Kidney (tissue), 13 donors: ENCODE measurements at regions not wholly inside any gene's neighbourhood (a gene's known extent, or its start where the extent isn't known, plus 50 kb on each side); places are given as distances from the start of the nearest gene placed in this dataset.

Source experiments
- DNase-seq, 5 donors: peaks; one replicate each; pipeline ENCODE4 v3.0.0-alpha.2; 2013 to 2020
- FAIRE-seq: peaks from 2 replicates; lab custom pipeline; 2012; peaks lifted over from hg19 to GRCh38; lab: Jason Lieb, UNC
- H3K27ac ChIP-seq, 2 donors: one replicate each; pipeline ENCODE4 v1.7.0; 2013; ENCODE audit warnings: low read depth in 2 of 2, low read length in 2 of 2, inconsistent platforms in 1 of 2
- H3K27me3 ChIP-seq: one replicate; pipeline ENCODE4 v1.7.1; 2013; ENCODE audit warnings: low read length, inconsistent platforms; ENCODE audit not compliant: control insufficient read depth, insufficient read depth
- H3K36me3 ChIP-seq, 3 donors: one replicate each; pipeline versions ENCODE4 v1.7.0 to v1.7.1; 2013; ENCODE audit warnings: low read length in 3 of 3, control low read depth in 1 of 3, inconsistent platforms in 1 of 3; ENCODE audit not compliant: insufficient read depth in 3 of 3, control insufficient read depth in 2 of 3
- H3K4me1 ChIP-seq, 3 donors: one replicate each; pipeline versions ENCODE4 v1.7.0 to v1.7.1; 2013; ENCODE audit warnings: low read length in 3 of 3, inconsistent platforms in 1 of 3, low read depth in 1 of 3; ENCODE audit not compliant: control insufficient read depth in 2 of 3, insufficient read depth in 2 of 3
- H3K4me3 ChIP-seq, 3 donors: one replicate each; pipeline versions ENCODE4 v1.7.0 to v1.8.1; 2013; ENCODE audit warnings: low read length in 3 of 3, control low read depth in 1 of 3, inconsistent platforms in 1 of 3
- H3K9ac ChIP-seq, 3 donors: one replicate each; pipeline versions ENCODE4 v1.7.0 to v1.7.1; 2013; ENCODE audit warnings: low read length in 3 of 3, control low read depth in 1 of 3, inconsistent platforms in 1 of 3
- H3K9me3 ChIP-seq, 3 donors: one replicate each; pipeline versions ENCODE4 v1.7.0 to v1.7.1; 2013; ENCODE audit warnings: low read length in 3 of 3, control low read depth in 1 of 3, inconsistent platforms in 1 of 3; ENCODE audit not compliant: control insufficient read depth in 2 of 3, insufficient read depth in 1 of 3
- CTCF ChIP-seq: IDR thresholded peaks from 3 replicates; pipeline ENCODE4 v1.5.1; 2012; ENCODE audit warnings: mild to moderate bottlenecking, moderate library complexity, borderline replicate concordance; ENCODE audit not compliant: insufficient read depth; ENCODE audit errors: extremely low read depth
- intact Hi-C: fragments of 100-400 bp; cut with DNase I; formaldehyde crosslinking; loops from one replicate; pipeline ENCODE4 v1.11.1; 2022
- donor health status: control.
- donor health status: control.
- donor health status: control.
- donor health status: control.
- donor health status: control.
- donor health status: DM: yes; HTN: yes; CAD: no.
- donor health status: Normal renal cell carcinoma (clear cell type).

GRCh38 chr10:63899673-63900300 is 378.6 kb downstream of the REEP3 start:
- TF ChIP-seq CTCF, result no peak
- no peak for FAIRE-seq
- no peaks in the 10 kb centered on the region for H3K4me1 ChIP-seq

GRCh38 chr10:63901228-63901627 is 380.0 kb downstream of the REEP3 start:
- no peaks in the 10 kb centered on the region for H3K36me3 ChIP-seq
- no peak for TF ChIP-seq CTCF
- H3K9me3 ChIP-seq, result no peaks in the 10 kb centered on the region
- H3K27ac ChIP-seq, result no peak overlapping the region
- H3K4me1 ChIP-seq, result no peaks in the 10 kb centered on the region
- FAIRE-seq (no peak), DNase-seq (no peak)
- intact Hi-C loops, result no loop called here
- no peaks in the 10 kb centered on the region for H3K27me3 ChIP-seq
- H3K9ac ChIP-seq, result no peak overlapping the region
- H3K4me3 ChIP-seq, result no peak overlapping the region

More at GRCh38 chr10:63899673-63900300, 378.6 kb downstream of the REEP3 start:
- H3K27ac ChIP-seq, result no peak overlapping the region
- DNase-seq, result no peak
- no peak overlapping the region for H3K9ac ChIP-seq
- H3K4me3 ChIP-seq, result no peak overlapping the region
- intact Hi-C loops, result no loop called here
- no peaks in the 10 kb centered on the region for H3K36me3 ChIP-seq
- no peaks in the 10 kb centered on the region for H3K9me3 ChIP-seq
- no peaks in the 10 kb centered on the region for H3K27me3 ChIP-seq

- Histone ChIP-seq H3K9ac (no peak overlapping the region), H3K4me3 (no peak overlapping the region), H3K9me3 (no peaks in the 10 kb centered on the region), H3K27ac (no peak overlapping the region), H3K27me3 (no peaks in the 10 kb centered on the region), H3K4me1 (no peaks in the 10 kb centered on the region), H3K36me3 (no peaks in the 10 kb centered on the region)
- intact Hi-C loops, result no loop called here
- TF ChIP-seq CTCF, result no peak
- FAIRE-seq (no peak), DNase-seq (peak in 2 of 5 donors; percentile 12 to 28)
Observed at GRCh38 chr10:63901881-63902280, 380.7 kb downstream of the REEP3 start.

- no peak overlapping the region for H3K27ac ChIP-seq
- no peak overlapping the region for H3K4me3 ChIP-seq
- H3K4me1 ChIP-seq, result no peaks in the 10 kb centered on the region
- no peaks in the 10 kb centered on the region for H3K36me3 ChIP-seq
- no peaks in the 10 kb centered on the region for H3K27me3 ChIP-seq
- DNase-seq (no peak), FAIRE-seq (no peak)
- H3K9me3 ChIP-seq, result no peaks in the 10 kb centered on the region
- no peak overlapping the region for H3K9ac ChIP-seq
- TF ChIP-seq CTCF, result no peak
- intact Hi-C loops, result no loop called here
Observed at GRCh38 chr10:63910806-63911205, 389.6 kb downstream of the REEP3 start.
